Prostate gland (tissue), 2 donors: ENCODE measurements at regions not wholly inside any gene's neighbourhood (a gene's known extent, or its start where the extent isn't known, plus 50 kb on each side); places are given as distances from the start of the nearest gene placed in this dataset.

Experiments used
- POLR2AphosphoS5 ChIP-seq: sonication (generic); formaldehyde crosslinking; IDR thresholded peaks from one replicate; pipeline ENCODE4 v1.6.1; 2017; ENCODE audit warnings: antibody characterized with exemption
- TF ChIP-seq, protein P1 (sequence below), 4 experiments: fragments of 200-600 bp in 2 of 4; fragments of 450-650 bp in 2 of 4; sonication (generic) in 2 of 4; IDR thresholded peaks; 1 replicate in 3 of 4; 2 replicates in 1 of 4; pipeline ENCODE4 v1.5.1; 2016 to 2019; ENCODE audit warnings: antibody characterized with exemption in 4 of 4, mild to moderate bottlenecking in 2 of 4, moderate library complexity in 2 of 4

- TF ChIP-seq POLR2AphosphoS5, result no peak
- TF ChIP-seq, protein P1, sequence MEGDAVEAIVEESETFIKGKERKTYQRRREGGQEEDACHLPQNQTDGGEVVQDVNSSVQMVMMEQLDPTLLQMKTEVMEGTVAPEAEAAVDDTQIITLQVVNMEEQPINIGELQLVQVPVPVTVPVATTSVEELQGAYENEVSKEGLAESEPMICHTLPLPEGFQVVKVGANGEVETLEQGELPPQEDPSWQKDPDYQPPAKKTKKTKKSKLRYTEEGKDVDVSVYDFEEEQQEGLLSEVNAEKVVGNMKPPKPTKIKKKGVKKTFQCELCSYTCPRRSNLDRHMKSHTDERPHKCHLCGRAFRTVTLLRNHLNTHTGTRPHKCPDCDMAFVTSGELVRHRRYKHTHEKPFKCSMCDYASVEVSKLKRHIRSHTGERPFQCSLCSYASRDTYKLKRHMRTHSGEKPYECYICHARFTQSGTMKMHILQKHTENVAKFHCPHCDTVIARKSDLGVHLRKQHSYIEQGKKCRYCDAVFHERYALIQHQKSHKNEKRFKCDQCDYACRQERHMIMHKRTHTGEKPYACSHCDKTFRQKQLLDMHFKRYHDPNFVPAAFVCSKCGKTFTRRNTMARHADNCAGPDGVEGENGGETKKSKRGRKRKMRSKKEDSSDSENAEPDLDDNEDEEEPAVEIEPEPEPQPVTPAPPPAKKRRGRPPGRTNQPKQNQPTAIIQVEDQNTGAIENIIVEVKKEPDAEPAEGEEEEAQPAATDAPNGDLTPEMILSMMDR (IDR thresholded peaks at IDR 0.05), result no peak
Observed at GRCh38 chr9:78562021-78562420, 265.1 kb downstream of the PSAT1 start.
